ENCODE measurements at regions not wholly inside any gene's neighbourhood (a gene's known extent, or its start where the extent isn't known, plus 50 kb on each side); places are given as distances from the start of the nearest gene placed in this dataset.
"Not testable (repeated sequence)": the region's sequence is repeated elsewhere in the genome, so short reads cannot be mapped to it uniquely, and the experiment has no call there.

DNA sequence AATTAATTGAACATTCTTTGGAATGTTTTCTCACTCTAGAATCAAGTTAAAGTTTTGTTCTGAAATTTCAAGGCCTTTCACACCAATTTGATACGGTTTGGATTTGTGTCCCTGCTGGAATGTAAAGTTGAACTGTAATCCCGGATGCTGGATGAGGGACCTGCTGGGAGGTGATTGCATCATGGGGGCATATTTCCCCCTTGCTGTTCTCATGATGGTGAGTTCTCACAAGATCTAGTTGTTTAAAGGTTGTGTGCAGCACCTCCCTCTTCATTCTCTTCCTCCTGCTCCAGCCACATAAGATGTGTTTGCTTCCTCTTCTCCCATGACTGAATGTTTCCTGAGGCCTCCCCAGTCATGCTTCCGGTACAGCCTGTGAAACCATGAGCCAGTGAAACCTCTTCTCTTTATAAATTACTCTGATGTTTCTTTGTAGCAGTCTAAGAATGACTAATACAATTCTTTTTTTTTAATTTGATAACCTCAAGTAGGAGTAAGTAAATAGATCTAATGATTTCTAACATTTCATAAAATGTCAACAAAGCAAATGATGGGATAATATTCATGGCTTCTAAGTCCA, 144.2 kb upstream of the CDH7 start:
- TF ChIP-seq, protein P1, sequence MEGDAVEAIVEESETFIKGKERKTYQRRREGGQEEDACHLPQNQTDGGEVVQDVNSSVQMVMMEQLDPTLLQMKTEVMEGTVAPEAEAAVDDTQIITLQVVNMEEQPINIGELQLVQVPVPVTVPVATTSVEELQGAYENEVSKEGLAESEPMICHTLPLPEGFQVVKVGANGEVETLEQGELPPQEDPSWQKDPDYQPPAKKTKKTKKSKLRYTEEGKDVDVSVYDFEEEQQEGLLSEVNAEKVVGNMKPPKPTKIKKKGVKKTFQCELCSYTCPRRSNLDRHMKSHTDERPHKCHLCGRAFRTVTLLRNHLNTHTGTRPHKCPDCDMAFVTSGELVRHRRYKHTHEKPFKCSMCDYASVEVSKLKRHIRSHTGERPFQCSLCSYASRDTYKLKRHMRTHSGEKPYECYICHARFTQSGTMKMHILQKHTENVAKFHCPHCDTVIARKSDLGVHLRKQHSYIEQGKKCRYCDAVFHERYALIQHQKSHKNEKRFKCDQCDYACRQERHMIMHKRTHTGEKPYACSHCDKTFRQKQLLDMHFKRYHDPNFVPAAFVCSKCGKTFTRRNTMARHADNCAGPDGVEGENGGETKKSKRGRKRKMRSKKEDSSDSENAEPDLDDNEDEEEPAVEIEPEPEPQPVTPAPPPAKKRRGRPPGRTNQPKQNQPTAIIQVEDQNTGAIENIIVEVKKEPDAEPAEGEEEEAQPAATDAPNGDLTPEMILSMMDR (IDR thresholded peaks at IDR 0.05; ENCODE audit: extremely low read depth, missing control alignments), result no peak
- no peak for DNase-seq (ENCODE audit: low spot score)

DNA sequence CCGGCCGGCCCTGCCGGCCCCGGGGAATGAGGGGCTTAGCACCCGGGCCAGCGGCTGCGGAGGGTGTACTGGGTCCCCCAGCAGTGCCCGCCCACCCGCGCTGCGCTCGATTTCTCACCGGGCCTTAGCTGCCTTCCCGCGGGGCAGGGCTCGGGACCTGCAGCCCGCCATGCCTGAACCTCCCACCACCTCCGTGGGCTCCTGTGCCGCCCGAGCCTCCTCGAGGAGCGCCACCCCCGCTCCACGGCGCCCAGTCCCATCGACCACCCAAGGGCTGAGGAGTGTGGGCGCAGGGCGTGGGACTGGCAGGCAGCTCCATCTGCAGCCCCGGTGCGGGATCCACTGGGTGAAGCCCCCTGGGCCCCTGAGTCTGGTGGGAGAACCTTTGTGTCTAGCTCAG, 145.5 kb upstream of the CDH7 start:
- DNase-seq (ENCODE audit: low spot score), result not testable (repeated sequence)

DNA sequence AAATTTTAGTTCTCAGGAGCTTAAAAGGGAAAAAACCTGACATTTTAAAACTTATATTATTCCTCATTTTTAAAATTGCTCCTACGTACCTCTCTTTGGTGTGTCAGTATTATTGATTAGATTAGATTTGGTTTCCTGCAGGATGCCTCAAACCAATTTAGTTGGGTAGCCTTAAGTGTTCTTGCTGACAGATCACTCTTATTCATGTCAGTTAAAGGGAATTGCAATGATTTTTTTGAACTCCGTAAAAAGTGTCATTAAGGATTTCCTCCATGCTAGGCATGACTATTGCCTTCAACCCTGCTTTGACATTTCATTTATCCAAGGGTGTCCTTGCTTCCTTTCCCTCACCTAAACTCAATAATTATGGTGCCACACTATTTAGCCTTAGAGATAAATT, 149.0 kb upstream of the CDH7 start:
- TF ChIP-seq, protein P1 (IDR thresholded peaks at IDR 0.05; ENCODE audit: extremely low read depth, missing control alignments), result no peak
- DNase-seq (ENCODE audit: low spot score), result no peak

DNA sequence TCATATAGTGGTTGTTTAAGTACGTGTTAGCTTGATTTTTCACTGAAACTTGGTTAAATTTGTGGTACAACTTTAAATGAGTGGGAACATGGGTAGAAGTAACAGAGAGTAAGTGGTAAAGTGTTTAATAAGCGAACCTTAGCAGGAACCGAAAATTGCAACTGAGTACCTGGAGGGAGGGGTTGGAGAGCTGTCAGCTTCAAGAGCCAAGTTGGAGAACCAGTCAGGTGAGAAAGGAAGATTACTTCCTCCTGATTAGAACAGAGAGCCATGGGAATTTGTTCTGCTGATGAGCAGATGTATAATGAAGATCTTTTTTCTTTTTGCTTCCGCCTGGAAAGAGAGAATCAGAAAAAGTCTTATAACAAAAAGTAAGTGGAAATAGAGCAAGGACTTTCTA, 158.4 kb upstream of the CDH7 start:
- DNase-seq (ENCODE audit: low spot score), result no peak
- TF ChIP-seq, protein P1 (IDR thresholded peaks at IDR 0.05; ENCODE audit: extremely low read depth, missing control alignments), result no peak

DNA sequence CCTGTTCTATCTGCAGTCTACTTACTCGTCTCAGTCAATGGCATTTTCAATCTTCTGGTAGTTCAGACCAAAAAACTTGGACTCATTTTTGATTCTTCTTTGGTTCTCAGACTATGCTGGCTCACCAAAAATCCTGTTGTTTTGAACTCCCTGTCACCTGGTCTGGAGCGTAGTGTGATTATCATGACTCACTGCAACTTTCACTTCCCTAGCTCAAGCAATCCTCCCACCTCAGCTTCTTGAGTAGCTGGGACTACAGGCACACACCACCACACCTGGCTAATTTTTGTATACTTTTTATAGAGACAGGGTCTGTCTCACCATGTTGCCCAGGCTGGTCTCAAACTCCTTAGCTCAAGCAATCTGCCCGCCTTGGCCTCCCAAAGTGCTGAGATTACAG, 163.3 kb upstream of the CDH7 start:
- no peak for DNase-seq (ENCODE audit: low spot score)
- TF ChIP-seq, protein P1 (IDR thresholded peaks at IDR 0.05; ENCODE audit: extremely low read depth, missing control alignments), result no peak

DNA sequence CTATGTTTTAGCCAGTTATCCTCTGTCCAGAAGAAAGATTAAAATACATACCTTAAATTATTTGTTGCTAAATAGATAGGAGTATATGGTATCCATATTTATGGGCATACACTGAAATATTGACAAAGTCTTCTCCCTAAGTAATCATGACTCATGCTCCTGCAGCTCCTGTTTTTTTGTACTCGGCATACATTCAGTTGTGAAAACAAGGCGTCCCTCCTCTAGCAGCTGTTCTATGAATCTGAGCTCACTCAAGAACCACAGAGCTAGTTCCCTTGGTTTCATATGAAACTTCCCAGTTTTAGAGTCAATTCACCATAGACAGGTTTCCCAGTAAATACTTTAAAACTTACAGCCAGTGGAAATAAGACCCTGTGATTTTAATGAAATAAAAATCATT, 168.7 kb upstream of the CDH7 start:
- DNase-seq (ENCODE audit: low spot score), result not testable (repeated sequence)

DNA sequence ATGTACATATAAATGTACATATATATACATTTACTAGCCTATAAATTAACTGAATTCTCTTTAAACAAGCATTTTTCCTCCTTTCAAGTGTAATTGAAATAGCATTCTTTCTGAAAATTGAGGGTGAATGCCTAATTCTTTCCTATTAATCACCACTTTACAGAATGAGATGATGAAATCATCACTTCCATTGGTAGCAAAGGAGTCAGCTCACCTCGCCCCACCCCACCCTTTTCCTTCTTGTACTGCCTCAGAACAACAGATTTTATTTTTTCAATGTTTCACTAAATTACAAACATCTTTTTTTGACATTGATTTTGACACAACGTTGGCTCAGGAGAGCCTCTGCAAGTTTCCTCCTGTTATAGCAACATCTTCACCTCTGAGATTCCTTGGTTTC, 181.9 kb upstream of the CDH7 start:
- no peak for DNase-seq (ENCODE audit: low spot score)
- TF ChIP-seq, protein P1 (IDR thresholded peaks at IDR 0.05; ENCODE audit: extremely low read depth, missing control alignments), result no peak

DNA sequence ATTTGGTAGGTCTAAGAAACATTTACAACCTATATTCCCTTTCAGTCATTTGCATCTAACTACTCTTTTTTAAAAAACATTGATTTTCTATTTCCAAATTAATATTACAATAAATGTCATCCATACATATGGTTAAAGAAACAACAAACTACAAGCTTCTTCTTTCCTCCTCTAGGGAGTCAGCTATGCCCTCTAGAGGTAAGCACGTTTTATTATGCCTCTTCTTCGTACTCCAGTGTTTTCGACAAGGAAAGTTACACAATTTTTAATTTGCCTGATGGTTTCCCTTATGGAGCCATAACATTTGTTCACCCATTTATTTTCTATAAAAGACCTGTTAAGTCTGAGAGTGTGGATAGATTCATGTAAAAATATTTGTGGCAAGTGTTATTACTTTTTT, 183.4 kb upstream of the CDH7 start:
- DNase-seq (ENCODE audit: low spot score), result no peak
- TF ChIP-seq, protein P1 (IDR thresholded peaks at IDR 0.05; ENCODE audit: extremely low read depth, missing control alignments), result no peak

DNA sequence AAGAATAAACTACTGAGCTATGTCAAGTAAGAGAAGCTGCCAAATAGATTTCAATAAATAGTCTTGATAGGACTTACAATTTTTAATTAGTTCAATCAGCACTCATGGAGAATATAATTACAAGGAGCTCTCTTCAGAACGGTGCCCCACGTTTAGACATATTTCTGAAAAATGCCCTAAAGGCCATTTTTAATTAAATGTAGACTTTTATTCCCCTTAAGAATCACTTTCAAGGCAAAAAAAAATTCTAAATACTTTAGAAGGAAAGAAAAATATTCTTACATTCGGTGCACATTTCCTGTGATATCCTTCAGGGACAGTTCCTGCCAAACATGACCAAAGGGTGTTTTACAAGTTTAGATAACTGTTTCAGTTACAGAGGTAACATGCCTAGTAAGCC, 202.5 kb upstream of the CDH7 start:
- TF ChIP-seq, protein P1 (IDR thresholded peaks at IDR 0.05; ENCODE audit: extremely low read depth, missing control alignments), result no peak
- no peak for DNase-seq (ENCODE audit: low spot score)

Data from GM20000 (cell line).